ENCODE measurements at regions not wholly inside any gene's neighbourhood (a gene's known extent, or its start where the extent isn't known, plus 50 kb on each side); places are given as distances from the start of the nearest gene placed in this dataset.
A peak's percentile ranks its signal among the peaks of the same experiment; 100 is the strongest.
"Not testable (repeated sequence)": the region's sequence is repeated elsewhere in the genome, so short reads cannot be mapped to it uniquely, and the experiment has no call there.

DNA sequence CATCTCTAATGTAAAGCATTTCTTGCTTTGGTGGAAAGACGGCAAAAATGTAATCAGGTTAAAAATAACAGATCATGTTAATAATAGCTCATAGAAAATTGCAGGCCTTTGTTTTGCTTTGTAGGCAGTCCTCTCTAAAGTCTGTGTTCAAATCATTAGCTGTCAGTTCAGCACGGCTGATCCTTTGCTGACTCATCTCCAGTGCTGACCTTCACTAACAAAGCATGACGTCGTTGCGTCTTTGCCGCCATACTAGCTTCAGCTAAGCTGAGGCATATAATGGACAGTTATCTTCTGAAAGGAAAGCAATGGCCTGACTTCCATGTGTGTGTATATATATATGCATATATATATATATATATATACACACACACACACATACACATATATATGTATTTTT, 984.6 kb downstream of the CDY2B start:
- DNase-seq (ENCODE audit: low read depth): no peak

DNA sequence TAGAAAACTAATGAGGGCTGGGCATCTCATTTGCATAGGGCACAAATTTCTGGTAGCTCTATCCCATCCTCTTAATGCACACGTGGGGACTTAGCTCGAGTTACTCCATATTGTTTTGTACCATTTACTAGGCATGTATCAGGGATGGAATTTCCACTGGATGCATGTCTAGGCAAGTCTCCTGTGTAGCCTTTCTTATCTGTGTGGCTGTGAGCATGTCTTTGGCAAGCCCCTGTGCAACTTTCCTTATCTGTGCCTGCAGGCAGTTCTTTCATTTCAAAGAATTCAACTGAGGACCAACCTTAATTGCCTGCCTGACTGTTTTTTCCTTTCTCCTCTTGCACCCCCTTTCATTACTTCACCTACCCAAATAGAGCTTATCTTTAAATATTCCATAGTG, 992.9 kb downstream of the CDY2B start:
- no peak for DNase-seq (ENCODE audit: low read depth)

DNA sequence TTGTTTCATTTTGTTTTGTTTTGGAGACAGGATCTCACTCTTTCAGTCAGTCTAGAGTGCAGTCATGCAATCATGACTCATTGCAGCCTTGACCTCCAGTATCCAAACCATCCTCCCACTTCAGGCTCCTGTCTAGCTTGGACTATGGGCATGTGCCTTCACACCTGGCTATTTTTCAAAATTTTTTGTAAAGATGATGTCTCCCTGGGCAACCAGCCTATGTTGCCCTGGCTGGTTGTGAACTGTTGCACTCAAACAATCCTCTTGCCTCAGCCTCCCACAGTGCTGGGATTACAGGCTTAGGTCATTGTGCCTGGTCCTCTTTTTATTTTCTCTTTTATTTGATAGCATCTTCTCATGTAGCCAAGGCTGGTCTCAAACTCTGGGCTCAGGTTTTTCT, 1019.3 kb downstream of the CDY2B start:
- no peak for DNase-seq (ENCODE audit: low read depth)

DNA sequence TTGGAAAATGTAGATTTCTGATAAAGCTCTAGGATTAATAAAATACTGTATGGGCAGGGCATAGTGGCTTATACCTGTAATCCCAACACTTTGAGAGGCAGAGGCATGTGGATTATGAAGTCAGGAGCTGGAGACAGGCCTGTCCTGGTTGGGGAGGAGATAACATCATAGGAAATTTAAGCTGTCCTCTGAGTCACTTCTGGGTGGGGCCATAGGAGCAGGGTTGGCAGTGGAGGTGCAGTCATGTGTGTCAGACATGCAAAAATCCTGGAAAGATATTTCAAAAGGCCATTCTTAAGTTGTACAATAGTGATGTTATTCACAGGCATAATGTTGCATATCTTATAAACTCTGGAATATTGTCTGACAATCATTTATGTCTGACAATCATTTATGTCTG, 1038.5 kb downstream of the CDY2B start:
- peak; percentile 9 for DNase-seq (ENCODE audit: low read depth)

DNA sequence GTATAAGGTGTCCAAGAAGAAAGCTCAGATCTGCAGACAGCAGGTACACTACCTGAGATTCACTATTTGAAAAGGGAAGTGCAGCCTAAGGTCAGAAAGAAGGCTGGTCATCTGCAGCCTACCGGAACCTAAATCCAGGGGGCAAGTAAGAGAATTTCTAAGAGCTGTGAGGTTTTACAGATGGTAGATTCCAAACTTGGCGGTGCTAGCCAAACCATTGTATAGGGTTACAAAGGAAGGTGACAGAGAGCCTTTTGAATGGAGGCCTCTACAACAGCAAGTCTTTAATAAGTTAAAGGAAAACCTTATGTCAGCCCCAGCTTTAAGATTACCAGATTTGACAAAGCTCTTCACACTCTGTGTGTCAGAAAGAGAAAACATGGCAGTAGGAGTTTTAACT, 1044.8 kb downstream of the CDY2B start:
- no peak for DNase-seq (ENCODE audit: low read depth)

DNA sequence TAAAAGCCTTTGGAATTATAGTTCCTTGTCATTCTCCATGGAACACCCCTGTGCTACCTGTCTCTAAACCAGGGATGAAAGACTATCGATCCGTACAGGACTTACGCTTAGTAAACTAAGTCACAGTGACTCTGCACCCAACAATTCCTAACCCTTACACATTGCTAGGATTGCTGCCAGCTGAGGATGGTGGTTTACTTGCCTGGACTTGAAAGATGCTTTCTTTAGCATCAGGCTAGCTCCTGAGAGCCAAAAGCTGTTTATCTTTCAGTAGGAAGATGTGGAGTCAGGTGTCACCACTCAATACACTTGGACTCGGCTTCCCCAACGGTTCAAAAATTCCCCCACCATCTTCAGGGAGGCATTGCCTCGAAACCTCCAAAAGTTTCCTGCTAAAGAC, 1045.3 kb downstream of the CDY2B start:
- DNase-seq (ENCODE audit: low read depth): no peak

DNA sequence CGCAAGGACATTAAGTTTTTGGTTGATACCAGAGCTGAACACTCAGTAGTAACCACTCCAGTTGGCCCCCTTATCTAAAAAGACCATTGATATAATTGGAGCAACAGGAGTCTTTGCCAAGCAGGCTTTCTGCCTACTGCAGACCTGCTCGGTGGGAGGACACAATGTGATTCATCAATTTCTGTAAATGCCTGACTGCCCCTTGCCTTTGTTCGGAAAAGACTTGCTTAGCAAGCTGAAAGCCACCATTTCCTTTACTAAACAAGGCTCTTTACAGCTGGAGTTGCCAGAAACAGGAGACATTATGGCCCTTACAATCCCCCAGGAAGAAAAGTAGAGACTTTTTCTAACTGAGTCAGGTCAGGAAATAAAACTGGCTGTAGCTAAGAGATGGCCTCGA, 1045.9 kb downstream of the CDY2B start:
- DNase-seq (ENCODE audit: low read depth): no peak

DNA sequence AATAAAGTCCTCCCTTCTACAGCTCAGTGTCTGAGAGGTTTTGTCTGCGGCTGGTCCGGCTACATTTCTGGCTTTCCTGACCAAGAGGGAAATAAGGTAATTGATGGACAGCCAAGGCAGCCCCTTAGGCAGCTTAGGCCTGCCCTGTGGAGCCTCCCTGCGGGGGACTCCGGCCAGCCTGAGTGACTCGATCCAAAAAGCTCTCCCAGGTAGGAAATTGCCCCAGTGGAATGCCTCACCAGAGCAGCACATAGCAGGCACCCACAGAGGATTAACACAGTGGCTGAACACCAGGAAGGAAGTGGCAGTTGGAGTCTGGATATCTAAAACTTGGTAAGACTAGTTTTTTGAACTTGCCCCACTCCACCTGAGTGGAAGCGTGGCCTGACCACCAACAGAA, 1048.3 kb downstream of the CDY2B start:
- no peak for DNase-seq (ENCODE audit: low read depth)

DNA sequence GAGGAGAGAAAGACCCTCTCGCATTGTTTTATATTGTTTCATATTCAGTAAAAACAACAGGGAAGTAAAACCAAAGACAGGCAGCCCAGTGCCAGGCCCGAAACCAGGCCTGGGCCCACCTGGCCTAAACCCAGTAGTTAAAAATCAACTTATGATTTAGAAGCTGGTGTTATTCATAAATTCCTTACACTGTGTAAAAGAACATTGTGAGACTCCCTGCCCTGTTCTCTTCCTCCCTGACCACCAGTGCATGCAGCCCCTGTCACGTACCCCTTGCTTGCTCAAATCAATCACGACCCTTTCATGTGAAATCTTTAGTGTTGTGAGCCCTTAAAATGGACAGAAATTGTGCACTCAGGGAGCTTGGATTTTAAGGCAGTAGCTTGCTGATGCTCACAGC, 1048.7 kb downstream of the CDY2B start:
- not testable (repeated sequence) for DNase-seq (ENCODE audit: low read depth)

DNA sequence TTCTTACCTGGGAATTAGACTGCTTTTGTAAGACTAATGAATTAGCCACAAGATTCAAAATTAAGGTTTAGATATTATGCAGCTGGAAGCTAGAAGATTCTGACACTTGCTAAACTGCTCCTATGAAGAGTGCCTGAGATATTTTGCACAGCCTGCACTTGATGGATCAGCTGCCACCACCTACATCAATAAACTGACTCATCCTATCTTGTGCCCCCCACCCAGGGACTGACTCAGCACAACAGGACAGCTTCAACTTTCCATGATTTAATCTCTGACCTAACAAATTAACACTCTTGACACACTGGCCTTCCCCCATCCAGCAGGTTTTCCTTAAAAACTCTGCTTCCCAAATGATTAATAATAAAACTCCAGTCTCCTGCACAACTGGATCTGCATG, 1072.3 kb downstream of the CDY2B start:
- DNase-seq (ENCODE audit: low read depth): no peak
